ENCODE measurements at regions not wholly inside any gene's neighbourhood (a gene's known extent, or its start where the extent isn't known, plus 50 kb on each side); places are given as distances from the start of the nearest gene placed in this dataset.

DNA sequence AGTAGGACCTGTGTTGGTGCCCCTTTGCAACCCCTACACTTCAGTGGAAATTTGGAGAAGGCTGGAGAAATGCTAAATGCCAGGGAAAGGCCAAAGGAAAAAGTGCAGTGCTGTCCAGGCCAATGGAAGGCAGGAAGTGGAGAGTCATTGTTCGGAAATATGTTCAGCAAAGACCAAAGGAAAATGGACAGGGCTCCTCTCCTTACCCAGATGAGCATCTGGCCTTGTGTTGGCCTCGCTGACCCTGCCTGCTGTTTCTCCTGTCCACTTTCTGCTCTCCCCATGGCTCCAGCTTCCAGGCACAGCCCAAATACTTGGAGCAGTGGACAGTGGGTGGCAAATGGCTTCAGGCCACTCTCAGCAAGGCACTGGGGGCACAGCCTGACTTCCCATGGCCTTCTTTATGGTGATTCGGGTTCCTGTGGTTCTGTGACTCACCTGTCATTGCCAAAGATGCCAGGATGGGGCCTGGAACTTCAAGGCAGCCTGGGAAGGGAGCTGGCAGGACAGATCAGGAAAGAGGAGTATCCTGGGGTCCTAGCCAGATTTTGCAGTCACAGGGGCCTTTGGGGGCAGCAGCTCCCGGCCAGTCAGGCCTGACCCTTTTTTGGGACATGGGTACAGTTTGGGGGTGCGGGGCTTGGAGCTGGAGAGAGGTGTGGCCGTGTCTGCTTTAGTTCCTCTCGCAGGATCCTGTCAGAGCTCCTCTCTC lies 190.9 kb upstream of the SLC24A3 start:
- H3K4me3 ChIP-seq (ENCODE audit: low read depth, low read length) = no peak overlapping the region
- no peak overlapping the region for H3K27ac ChIP-seq (ENCODE audit: low read depth, low read length)
- DNase-seq (ENCODE audit: low read depth in 4 of 6, low spot score in 6 of 6) = no peak
- H3K36me3 ChIP-seq (ENCODE audit: control insufficient read depth, insufficient read depth, low read length) = no peaks in the 10 kb centered on the region
- H3K4me1 ChIP-seq (ENCODE audit: control insufficient read depth, insufficient read depth, low read length) = no peaks in the 10 kb centered on the region
- H3K9me3 ChIP-seq (ENCODE audit: control insufficient read depth, insufficient read depth, low read length) = no peaks in the 10 kb centered on the region
- WGBS (ENCODE audit: insufficient coverage) = 86% methylated on average over 6 of the region's 7 CpGs
- no peaks in the 10 kb centered on the region for H3K27me3 ChIP-seq (ENCODE audit: control insufficient read depth, insufficient read depth, low read length)

DNA sequence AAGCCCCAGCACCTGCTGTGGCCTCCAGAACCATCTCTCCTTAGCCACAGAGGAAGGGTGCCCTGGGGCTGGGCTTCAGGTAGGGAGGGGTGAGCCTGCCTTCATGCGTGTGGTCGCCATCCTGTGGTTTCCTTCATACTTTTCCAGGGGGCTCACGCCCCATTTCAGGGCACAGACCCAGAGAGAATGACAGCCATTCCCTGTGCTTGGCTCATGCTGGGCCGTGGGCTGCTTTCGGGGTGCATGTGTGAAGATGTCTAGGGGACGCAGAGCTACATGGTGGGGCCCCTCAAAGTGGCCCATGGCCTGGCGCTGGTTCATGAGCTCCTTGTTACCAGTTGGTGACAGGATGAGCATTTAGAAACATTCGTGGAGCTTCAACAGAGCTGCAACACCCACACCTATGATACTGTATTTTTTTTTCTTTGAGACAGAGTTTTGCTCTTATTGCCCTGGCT lies 190.3 kb upstream of the SLC24A3 start:
- H3K4me3 ChIP-seq (ENCODE audit: low read depth, low read length) = no peak overlapping the region
- H3K4me1 ChIP-seq (ENCODE audit: control insufficient read depth, insufficient read depth, low read length) = no peaks in the 10 kb centered on the region
- no peaks in the 10 kb centered on the region for H3K36me3 ChIP-seq (ENCODE audit: control insufficient read depth, insufficient read depth, low read length)
- DNase-seq (ENCODE audit: low read depth in 4 of 6, low spot score in 6 of 6) = no peak
- no peaks in the 10 kb centered on the region for H3K9me3 ChIP-seq (ENCODE audit: control insufficient read depth, insufficient read depth, low read length)
- no peaks in the 10 kb centered on the region for H3K27me3 ChIP-seq (ENCODE audit: control insufficient read depth, insufficient read depth, low read length)
- no peak overlapping the region for H3K27ac ChIP-seq (ENCODE audit: low read depth, low read length)
- 100% methylated on average over 6 of the region's 8 CpGs for WGBS (ENCODE audit: insufficient coverage)

DNA sequence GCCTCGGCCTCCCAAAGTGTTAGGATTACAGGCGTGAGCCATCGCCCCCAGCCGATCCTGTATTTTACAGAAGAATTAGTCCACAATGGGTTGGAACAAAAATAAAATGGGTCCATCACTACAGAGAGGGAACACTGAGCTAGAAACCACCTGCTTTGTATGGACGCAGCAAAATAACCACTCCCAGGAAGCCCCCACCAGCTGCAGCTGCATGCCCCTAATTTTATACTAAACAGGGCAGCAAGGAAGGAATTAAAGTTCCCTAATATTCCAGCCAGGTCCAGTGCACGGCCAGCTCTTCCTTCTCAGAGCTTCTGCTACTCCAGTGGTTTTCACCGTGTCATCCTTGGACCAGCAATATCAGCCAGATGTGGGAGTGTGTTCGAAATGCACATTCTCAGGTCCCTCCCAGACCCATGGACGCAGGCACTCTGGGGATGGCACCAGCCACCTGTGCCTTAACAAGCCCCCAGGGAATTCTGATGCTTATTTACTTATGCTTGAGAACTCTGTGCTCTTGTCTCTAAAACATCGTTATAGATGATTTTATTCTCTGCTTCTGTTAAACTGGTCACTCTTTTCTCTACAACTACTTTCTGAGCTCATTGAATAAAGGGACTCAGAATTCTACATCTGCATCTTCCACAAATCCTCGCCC lies 189.5 kb upstream of the SLC24A3 start:
- Histone ChIP-seq H3K27ac (ENCODE audit: low read depth, low read length) (no peak overlapping the region), H3K36me3 (ENCODE audit: control insufficient read depth, insufficient read depth, low read length) (no peaks in the 10 kb centered on the region), H3K27me3 (ENCODE audit: control insufficient read depth, insufficient read depth, low read length) (no peaks in the 10 kb centered on the region), H3K4me3 (ENCODE audit: low read depth, low read length) (no peak overlapping the region), H3K9me3 (ENCODE audit: control insufficient read depth, insufficient read depth, low read length) (no peaks in the 10 kb centered on the region), H3K4me1 (ENCODE audit: control insufficient read depth, insufficient read depth, low read length) (no peaks in the 10 kb centered on the region)
- 89% methylated on average over 11 of the region's 11 CpGs for WGBS (ENCODE audit: insufficient coverage)
- no peak for DNase-seq (ENCODE audit: low read depth in 4 of 6, low spot score in 6 of 6)

DNA sequence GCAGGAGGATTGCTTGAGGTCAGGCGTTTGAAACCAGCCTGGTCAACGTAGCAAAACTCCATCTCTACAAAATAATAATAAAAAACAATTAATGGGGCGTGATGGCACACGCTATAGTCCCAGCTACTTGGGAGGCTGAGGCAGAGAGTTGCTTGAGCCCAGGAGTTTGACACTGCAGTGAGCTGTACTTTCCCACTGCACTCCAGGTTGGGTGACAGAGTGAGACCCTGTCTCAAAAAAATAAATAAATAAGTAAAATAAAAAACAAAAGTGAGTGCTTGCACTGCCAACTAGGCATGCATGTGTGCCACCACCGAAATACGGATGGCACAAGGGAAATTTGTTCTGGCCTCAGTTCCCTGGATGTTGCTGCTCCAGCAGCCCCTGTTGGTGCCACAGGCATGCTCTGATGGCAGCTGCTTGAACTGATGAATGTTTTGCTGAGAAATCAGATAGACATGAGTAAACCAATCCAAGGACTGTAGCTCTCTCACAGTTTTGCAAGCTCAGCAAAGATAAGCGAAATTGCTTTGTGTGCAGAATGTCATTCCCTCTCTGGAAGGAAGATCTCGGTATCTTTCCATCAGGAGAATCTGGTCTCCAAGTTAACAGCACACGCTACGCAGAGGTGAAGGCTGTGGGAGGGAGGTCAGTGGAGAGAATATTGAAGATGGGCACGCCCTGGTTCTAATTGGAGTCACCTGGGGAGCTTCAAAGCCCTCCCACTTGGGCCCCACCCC lies 188.0 kb upstream of the SLC24A3 start:
- DNase-seq (ENCODE audit: low read depth in 4 of 6, low spot score in 6 of 6) = peak in 1 of 6 donors; percentile 59
- no peak overlapping the region for H3K4me3 ChIP-seq (ENCODE audit: low read depth, low read length)
- no peaks in the 10 kb centered on the region for H3K4me1 ChIP-seq (ENCODE audit: control insufficient read depth, insufficient read depth, low read length)
- 79% methylated on average over 5 of the region's 11 CpGs for WGBS (ENCODE audit: insufficient coverage)
- no peak overlapping the region for H3K27ac ChIP-seq (ENCODE audit: low read depth, low read length)
- no peaks in the 10 kb centered on the region for H3K27me3 ChIP-seq (ENCODE audit: control insufficient read depth, insufficient read depth, low read length)
- no peaks in the 10 kb centered on the region for H3K36me3 ChIP-seq (ENCODE audit: control insufficient read depth, insufficient read depth, low read length)
- no peaks in the 10 kb centered on the region for H3K9me3 ChIP-seq (ENCODE audit: control insufficient read depth, insufficient read depth, low read length)

DNA sequence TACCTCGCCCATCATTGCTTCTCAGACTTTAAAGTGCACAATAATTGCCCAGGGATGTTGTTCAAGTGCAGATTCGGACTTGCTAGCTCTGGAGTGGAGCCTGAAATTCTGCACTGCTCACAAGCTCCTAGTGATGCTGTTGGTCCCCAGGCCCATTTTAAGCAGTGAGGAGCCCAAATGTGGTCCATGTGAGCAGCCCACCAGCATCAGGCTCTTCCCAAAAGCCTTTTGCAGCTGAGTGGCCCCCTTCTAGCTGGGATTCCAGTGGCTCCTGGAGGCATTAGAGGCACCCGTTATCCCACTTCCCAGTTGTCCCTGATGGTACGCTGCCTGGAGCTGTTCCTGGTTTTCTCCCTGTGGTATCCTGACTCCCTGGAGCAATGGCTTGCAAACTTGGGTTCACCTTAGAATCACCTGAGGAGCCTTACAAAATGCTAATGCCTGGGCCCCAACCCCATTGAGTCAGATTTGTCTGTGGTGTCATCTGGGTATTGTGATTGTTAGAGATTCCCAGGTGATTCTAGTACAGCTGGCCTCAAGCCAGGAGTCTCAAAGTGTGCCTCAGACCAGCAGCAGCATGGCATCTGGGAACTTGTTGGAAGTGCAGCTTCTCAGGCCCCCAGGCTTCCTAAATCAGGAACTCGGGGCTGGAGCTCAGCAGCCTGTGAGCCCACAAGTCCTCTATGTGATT lies 186.9 kb upstream of the SLC24A3 start:
- Histone ChIP-seq H3K9me3 (ENCODE audit: control insufficient read depth, insufficient read depth, low read length) (no peaks in the 10 kb centered on the region), H3K4me1 (ENCODE audit: control insufficient read depth, insufficient read depth, low read length) (no peaks in the 10 kb centered on the region), H3K27ac (ENCODE audit: low read depth, low read length) (no peak overlapping the region), H3K4me3 (ENCODE audit: low read depth, low read length) (no peak overlapping the region), H3K27me3 (ENCODE audit: control insufficient read depth, insufficient read depth, low read length) (no peaks in the 10 kb centered on the region), H3K36me3 (ENCODE audit: control insufficient read depth, insufficient read depth, low read length) (no peaks in the 10 kb centered on the region)
- 87% methylated on average over 5 of the region's 5 CpGs for WGBS (ENCODE audit: insufficient coverage)
- DNase-seq (ENCODE audit: low read depth in 4 of 6, low spot score in 6 of 6) = no peak

- WGBS (ENCODE audit: insufficient coverage) = 80% methylated on average over 9 of the region's 13 CpGs
- DNase-seq (ENCODE audit: low read depth in 4 of 6, low spot score in 6 of 6) = no peak
These were observed 186.1 kb upstream of the SLC24A3 start for GRCh38 chr20:19026121-19026878.

DNA sequence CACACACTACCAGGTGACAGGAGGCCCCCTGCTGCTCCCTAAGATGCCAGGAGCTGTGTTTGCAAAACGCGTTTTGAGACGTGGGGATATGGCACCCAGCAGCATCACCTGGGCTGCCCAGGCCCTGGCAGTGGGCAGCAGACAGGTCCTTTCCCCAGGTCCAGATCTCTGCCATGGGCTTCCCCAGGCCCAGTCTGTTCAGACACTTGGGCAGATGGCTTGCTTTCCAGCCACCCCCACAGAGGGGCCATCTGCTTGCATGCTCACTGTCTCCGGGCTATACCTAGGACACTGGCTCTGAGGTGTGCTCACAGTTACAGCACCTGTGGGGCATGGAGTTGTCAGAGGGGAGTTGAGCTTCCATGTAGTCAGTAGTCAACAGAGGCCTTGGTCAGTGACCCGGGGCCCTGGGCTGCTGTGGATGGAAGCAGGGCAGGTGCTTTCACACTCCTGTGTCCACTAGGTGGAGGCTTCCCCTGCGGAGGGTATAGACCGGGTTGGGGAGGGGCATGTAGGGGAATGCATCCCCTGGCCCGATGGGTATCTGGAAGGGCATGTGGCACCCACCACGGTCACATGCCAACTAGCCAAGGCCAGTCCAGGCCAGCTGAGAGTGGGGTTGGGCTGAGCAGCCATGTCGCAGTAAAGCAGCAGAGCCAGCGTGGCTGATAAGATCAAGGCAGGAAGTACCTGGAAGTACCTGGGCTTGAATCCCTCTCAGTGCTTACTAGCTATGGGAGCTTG lies 185.4 kb upstream of the SLC24A3 start:
- Histone ChIP-seq H3K27me3 (ENCODE audit: control insufficient read depth, insufficient read depth, low read length) (no peaks in the 10 kb centered on the region), H3K4me1 (ENCODE audit: control insufficient read depth, insufficient read depth, low read length) (no peaks in the 10 kb centered on the region), H3K36me3 (ENCODE audit: control insufficient read depth, insufficient read depth, low read length) (no peaks in the 10 kb centered on the region), H3K27ac (ENCODE audit: low read depth, low read length) (no peak overlapping the region), H3K4me3 (ENCODE audit: low read depth, low read length) (no peak overlapping the region), H3K9me3 (ENCODE audit: control insufficient read depth, insufficient read depth, low read length) (no peaks in the 10 kb centered on the region)
- whole genome bisulfite sequencing (ENCODE audit: insufficient coverage) = 79% methylated on average over 11 of the region's 11 CpGs
- DNase-seq (ENCODE audit: low read depth in 4 of 6, low spot score in 6 of 6) = no peak

More at GRCh38 chr20:19026121-19026878, 186.1 kb upstream of the SLC24A3 start:
- Histone ChIP-seq H3K27me3 (ENCODE audit: control insufficient read depth, insufficient read depth, low read length) (no peaks in the 10 kb centered on the region), H3K4me1 (ENCODE audit: control insufficient read depth, insufficient read depth, low read length) (no peaks in the 10 kb centered on the region), H3K27ac (ENCODE audit: low read depth, low read length) (no peak overlapping the region), H3K36me3 (ENCODE audit: control insufficient read depth, insufficient read depth, low read length) (no peaks in the 10 kb centered on the region), H3K4me3 (ENCODE audit: low read depth, low read length) (no peak overlapping the region), H3K9me3 (ENCODE audit: control insufficient read depth, insufficient read depth, low read length) (no peaks in the 10 kb centered on the region)

DNA sequence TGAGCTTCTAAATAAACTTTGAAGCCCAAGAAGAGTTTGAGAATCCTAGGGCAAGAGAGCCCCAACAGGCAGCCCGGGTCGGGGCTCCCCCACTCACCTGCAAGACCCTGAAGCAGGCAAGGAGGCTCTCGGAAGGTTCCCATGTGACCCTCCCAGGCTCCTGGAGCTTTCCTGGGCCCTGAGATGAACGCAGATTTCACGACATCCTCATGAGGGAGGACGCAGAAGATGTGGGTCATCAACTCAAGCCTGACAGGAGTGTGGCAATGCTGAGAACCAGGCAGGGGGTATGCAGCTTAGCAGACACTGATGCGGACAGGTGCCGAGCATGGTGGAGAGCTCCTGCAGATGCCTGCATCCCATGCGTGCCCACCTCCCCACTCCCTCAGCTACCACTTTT lies 184.5 kb upstream of the SLC24A3 start:
- Histone ChIP-seq H3K4me1 (ENCODE audit: control insufficient read depth, insufficient read depth, low read length) (no peaks in the 10 kb centered on the region), H3K27ac (ENCODE audit: low read depth, low read length) (no peak overlapping the region), H3K27me3 (ENCODE audit: control insufficient read depth, insufficient read depth, low read length) (no peaks in the 10 kb centered on the region), H3K4me3 (ENCODE audit: low read depth, low read length) (no peak overlapping the region), H3K9me3 (ENCODE audit: control insufficient read depth, insufficient read depth, low read length) (no peaks in the 10 kb centered on the region), H3K36me3 (ENCODE audit: control insufficient read depth, insufficient read depth, low read length) (no peaks in the 10 kb centered on the region)
- 99% methylated on average over 7 of the region's 9 CpGs for WGBS (ENCODE audit: insufficient coverage)
- no peak for DNase-seq (ENCODE audit: low read depth in 4 of 6, low spot score in 6 of 6)

All from spinal cord (tissue), 9 donors.